ENCODE measurements at regions not wholly inside any gene's neighbourhood (a gene's known extent, or its start where the extent isn't known, plus 50 kb on each side); places are given as distances from the start of the nearest gene placed in this dataset.

DNA sequence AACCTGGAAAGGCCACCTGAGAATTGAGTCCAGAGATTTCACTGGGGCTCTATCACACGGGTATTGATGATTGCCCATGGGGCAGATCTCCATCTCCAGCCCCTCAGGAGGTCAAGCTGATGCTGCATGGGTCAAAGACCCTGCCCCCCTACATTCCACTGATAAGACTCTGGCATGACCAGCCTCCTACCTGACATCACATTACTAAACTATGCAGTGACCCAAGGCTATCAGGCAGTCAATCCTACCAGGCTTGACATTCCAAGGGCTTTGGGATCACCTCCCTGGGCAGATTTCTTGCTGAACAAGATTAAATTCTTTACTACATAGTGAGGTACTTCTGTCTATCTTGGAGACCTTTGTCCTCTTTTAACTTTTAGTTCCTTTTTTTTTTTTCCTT is 192.7 kb upstream of the STS start:
- POLR2A ChIA-PET: no interaction called here
- Histone ChIP-seq H3K36me3 (ENCODE audit: control insufficient read depth in 2 of 2, insufficient read depth in 1 of 2, low read length in 2 of 2) (no peaks in the 10 kb centered on the region), H3K9me3 (ENCODE audit: control insufficient read depth, insufficient read depth, low read depth, low read length) (no peaks in the 10 kb centered on the region), H3K4me1 (ENCODE audit: control insufficient read depth, insufficient read depth, low read length) (no peaks in the 10 kb centered on the region), H3K27ac (ENCODE audit: extremely low read depth, low read depth, low read length) (no peak overlapping the region), H3K4me3 (ENCODE audit: low read depth, low read length) (no peak overlapping the region)
- TF ChIP-seq ZNF449 (tag by site-specific recombination; IDR thresholded peaks at IDR 0.05) (no peak), SP7 (tag by site-specific recombination; IDR thresholded peaks at IDR 0.05) (no peak), OSR2 (tag by site-specific recombination; IDR thresholded peaks at IDR 0.05) (no peak), ZNF169 (tag by site-specific recombination; IDR thresholded peaks at IDR 0.05) (no peak), ZNF654 (tag by site-specific recombination; IDR thresholded peaks at IDR 0.05; ENCODE audit: low read depth) (no peak), SALL2 (tag by site-specific recombination; IDR thresholded peaks at IDR 0.05; ENCODE audit: borderline replicate concordance) (no peak), ZNF148 (tag by site-specific recombination; IDR thresholded peaks at IDR 0.05; ENCODE audit: borderline replicate concordance) (no peak), ZNF701 (tag by site-specific recombination; IDR thresholded peaks at IDR 0.05) (no peak)
- TF ChIP-seq, protein P1, sequence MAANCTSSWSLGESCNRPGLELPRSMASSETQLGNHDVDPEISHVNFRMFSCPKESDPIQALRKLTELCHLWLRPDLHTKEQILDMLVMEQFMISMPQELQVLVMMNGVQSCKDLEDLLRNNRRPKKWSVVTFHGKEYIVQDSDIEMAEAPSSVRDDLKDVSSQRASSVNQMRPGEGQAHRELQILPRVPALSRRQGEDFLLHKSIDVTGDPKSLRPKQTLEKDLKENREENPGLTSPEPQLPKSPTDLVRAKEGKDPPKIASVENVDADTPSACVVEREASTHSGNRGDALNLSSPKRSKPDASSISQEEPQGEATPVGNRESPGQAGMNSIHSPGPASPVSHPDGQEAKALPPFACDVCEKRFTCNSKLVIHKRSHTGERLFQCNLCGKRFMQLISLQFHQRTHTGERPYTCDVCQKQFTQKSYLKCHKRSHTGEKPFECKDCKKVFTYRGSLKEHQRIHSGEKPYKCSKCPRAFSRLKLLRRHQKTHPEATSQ (tag by site-specific recombination; IDR thresholded peaks at IDR 0.05): no peak
- TF ChIP-seq, protein P2, sequence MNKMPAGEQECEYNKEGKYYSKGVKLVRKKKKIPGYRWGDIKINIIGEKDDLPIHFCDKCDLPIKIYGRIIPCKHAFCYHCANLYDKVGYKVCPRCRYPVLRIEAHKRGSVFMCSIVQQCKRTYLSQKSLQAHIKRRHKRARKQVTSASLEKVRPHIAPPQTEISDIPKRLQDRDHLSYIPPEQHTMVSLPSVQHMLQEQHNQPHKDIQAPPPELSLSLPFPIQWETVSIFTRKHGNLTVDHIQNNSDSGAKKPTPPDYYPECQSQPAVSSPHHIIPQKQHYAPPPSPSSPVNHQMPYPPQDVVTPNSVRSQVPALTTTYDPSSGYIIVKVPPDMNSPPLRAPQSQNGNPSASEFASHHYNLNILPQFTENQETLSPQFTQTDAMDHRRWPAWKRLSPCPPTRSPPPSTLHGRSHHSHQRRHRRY (tag by site-specific recombination; IDR thresholded peaks at IDR 0.05): no peak
- TF ChIP-seq, protein P3, sequence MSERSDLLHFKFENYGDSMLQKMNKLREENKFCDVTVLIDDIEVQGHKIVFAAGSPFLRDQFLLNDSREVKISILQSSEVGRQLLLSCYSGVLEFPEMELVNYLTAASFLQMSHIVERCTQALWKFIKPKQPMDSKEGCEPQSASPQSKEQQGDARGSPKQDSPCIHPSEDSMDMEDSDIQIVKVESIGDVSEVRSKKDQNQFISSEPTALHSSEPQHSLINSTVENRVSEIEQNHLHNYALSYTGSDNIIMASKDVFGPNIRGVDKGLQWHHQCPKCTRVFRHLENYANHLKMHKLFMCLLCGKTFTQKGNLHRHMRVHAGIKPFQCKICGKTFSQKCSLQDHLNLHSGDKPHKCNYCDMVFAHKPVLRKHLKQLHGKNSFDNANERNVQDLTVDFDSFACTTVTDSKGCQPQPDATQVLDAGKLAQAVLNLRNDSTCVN (tag by site-specific recombination; optimal IDR thresholded peaks at IDR 0.05): no peak
- CTCF ChIA-PET: no interaction called here

- no peak overlapping the region for H3K4me3 ChIP-seq (ENCODE audit: low read depth, low read length)
- no peak overlapping the region for H3K27ac ChIP-seq (ENCODE audit: extremely low read depth, low read depth, low read length)
- no peaks in the 10 kb centered on the region for H3K36me3 ChIP-seq (ENCODE audit: control insufficient read depth in 2 of 2, insufficient read depth in 1 of 2, low read length in 2 of 2)
- POLR2A ChIA-PET: interaction anchor here (0.6 kb wide), 1 partner anchor 1144 kb away, joined by 3 read pairs; no protein-coding TSS in a partner anchor
- H3K4me1 ChIP-seq (ENCODE audit: control insufficient read depth, insufficient read depth, low read length): no peaks in the 10 kb centered on the region
- CTCF ChIA-PET: interaction anchor here (0.9 kb wide), 1 partner anchor 28 kb away, joined by 3 read pairs; no protein-coding TSS in a partner anchor
- TF ChIP-seq ZNF335 (tag by site-specific recombination; conservative IDR thresholded peaks at IDR 0.05): no peak
- no peak for TF ChIP-seq ZNF416 (tag by site-specific recombination; IDR thresholded peaks at IDR 0.05)
- TF ChIP-seq, protein P4, sequence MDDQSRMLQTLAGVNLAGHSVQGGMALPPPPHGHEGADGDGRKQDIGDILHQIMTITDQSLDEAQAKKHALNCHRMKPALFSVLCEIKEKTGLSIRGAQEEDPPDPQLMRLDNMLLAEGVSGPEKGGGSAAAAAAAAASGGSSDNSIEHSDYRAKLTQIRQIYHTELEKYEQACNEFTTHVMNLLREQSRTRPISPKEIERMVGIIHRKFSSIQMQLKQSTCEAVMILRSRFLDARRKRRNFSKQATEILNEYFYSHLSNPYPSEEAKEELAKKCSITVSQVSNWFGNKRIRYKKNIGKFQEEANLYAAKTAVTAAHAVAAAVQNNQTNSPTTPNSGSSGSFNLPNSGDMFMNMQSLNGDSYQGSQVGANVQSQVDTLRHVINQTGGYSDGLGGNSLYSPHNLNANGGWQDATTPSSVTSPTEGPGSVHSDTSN (CRISPR knock-in tag; IDR thresholded peaks at IDR 0.05): no peak
- no peak for TF ChIP-seq ZNF792 (tag by site-specific recombination; IDR thresholded peaks at IDR 0.05)
- no peak for TF ChIP-seq ZNF571 (tag by site-specific recombination; IDR thresholded peaks at IDR 0.05)
- no peaks in the 10 kb centered on the region for H3K9me3 ChIP-seq (ENCODE audit: control insufficient read depth, insufficient read depth, low read depth, low read length)
These were observed 201.3 kb upstream of the STS start for GRCh38 chrX:6946168-6946567.
